Endothelial cell of umbilical vein (primary cell): ENCODE measurements at regions not wholly inside any gene's neighbourhood (a gene's known extent, or its start where the extent isn't known, plus 50 kb on each side); places are given as distances from the start of the nearest gene placed in this dataset.

Experiments
- BruUV-seq: library from RNA; stranded (reverse); fragments of 400-500 nt; replicated peaks from 2 replicates; lab custom pipeline; 2021; lab: Mats Ljungman, UMichigan
- CTCF ChIA-PET: fragments of 300-600, 350-600 bp; sonication (Branson Sonifier 250); formaldehyde crosslinking; loops from one replicate; lab custom pipeline; 2021; ENCODE audit warnings: antibody characterized with exemption, inconsistent platforms; lab: Charles Lee
- POLR2A ChIA-PET: fragments of 300-600, 350-600 bp; sonication (Branson Sonifier 250); formaldehyde crosslinking; loops from one replicate; lab custom pipeline; 2021; ENCODE audit warnings: antibody characterized with exemption, inconsistent platforms; lab: Charles Lee
- DNase-seq: peaks from one replicate; pipeline ENCODE4 v3.0.0-alpha.2; 2011; ENCODE audit warnings: low read depth, low spot score
- FAIRE-seq: peaks from 2 replicates; lab custom pipeline; 2011; peaks lifted over from hg19 to GRCh38; lab: Jason Lieb, UNC
- H2AFZ ChIP-seq: 2 replicates; pipeline ENCODE4 v1.6.0; 2012; ENCODE audit warnings: low read depth, low read length, control low read depth, inconsistent platforms
- H3K27ac ChIP-seq: 2 replicates; pipeline ENCODE4 v1.5.1; 2011; ENCODE audit warnings: low read depth, mild to moderate bottlenecking, control low read depth, low read length, moderate library complexity; ENCODE audit not compliant: insufficient read depth
- H3K27me3 ChIP-seq, 2 experiments: 2 replicates each; pipeline versions ENCODE4 v1.6.0 to v1.6.1; 2011; ENCODE audit warnings: low read length in 2 of 2, mixed read lengths in 1 of 2; ENCODE audit not compliant: control insufficient read depth in 2 of 2, insufficient read depth in 2 of 2
- H3K36me3 ChIP-seq, 2 experiments: 2 replicates in 1 of 2; 3 replicates in 1 of 2; pipeline ENCODE4 v1.5.1; 2011; ENCODE audit warnings: low read length in 2 of 2, mild to moderate bottlenecking in 1 of 2, moderate library complexity in 1 of 2; ENCODE audit not compliant: control insufficient read depth in 2 of 2, insufficient read depth in 2 of 2; ENCODE audit errors: extremely low read depth in 1 of 2
- H3K4me1 ChIP-seq: 3 replicates; pipeline ENCODE4 v1.5.1; 2011; ENCODE audit warnings: mild to moderate bottlenecking, low read length; ENCODE audit not compliant: control insufficient read depth, insufficient read depth; ENCODE audit errors: extremely low read depth
- H3K4me2 ChIP-seq: 2 replicates; pipeline ENCODE4 v1.6.1; 2011; ENCODE audit warnings: low read length, control low read depth, mixed read lengths; ENCODE audit not compliant: insufficient read depth
- H3K4me3 ChIP-seq, 3 experiments: fragments of 200-600 bp in 1 of 3; sonication (generic), shearing (Covaris generic) in 1 of 3; replicated peaks in 1 of 3; 2 replicates each; pipeline ENCODE4 v1.5.1; 2011 to 2016; ENCODE audit warnings: control low read depth in 3 of 3, low read length in 3 of 3, mild to moderate bottlenecking in 2 of 3, inconsistent platforms in 1 of 3, low read depth in 1 of 3, moderate library complexity in 1 of 3; ENCODE audit not compliant: insufficient read depth in 1 of 3
- H3K79me2 ChIP-seq: 2 replicates; pipeline ENCODE4 v1.6.0; 2012; ENCODE audit warnings: low read length, inconsistent platforms; ENCODE audit not compliant: control insufficient read depth, insufficient read depth
- H3K9ac ChIP-seq: replicated peaks from 2 replicates; pipeline ENCODE3; 2011; ENCODE audit warnings: low read length, control low read depth; ENCODE audit not compliant: insufficient read depth; ENCODE audit errors: extremely low read depth
- H3K9me1 ChIP-seq: replicated peaks from 3 replicates; pipeline ENCODE4 v1.6.0; 2011; ENCODE audit warnings: mild to moderate bottlenecking, low read length; ENCODE audit not compliant: control insufficient read depth, insufficient read depth; ENCODE audit errors: extremely low read depth
- H3K9me3 ChIP-seq: replicated peaks from 2 replicates; pipeline ENCODE4 v1.5.1; 2012; ENCODE audit warnings: low read length, inconsistent platforms; ENCODE audit not compliant: control insufficient read depth, insufficient read depth
- H4K20me1 ChIP-seq: replicated peaks from 2 replicates; pipeline ENCODE3; 2011; ENCODE audit warnings: mild to moderate bottlenecking, low read length; ENCODE audit not compliant: control insufficient read depth, insufficient read depth; ENCODE audit errors: extremely low read depth
- CTCF ChIP-seq, 2 donors: IDR thresholded peaks; 1 replicate in 1 of 2; 2 replicates in 1 of 2; pipeline ENCODE4 v1.5.1; 2011; ENCODE audit warnings: low read length in 2 of 2, mild to moderate bottlenecking in 2 of 2, moderate library complexity in 2 of 2, control low read depth in 1 of 2, inconsistent platforms in 1 of 2, low read depth in 1 of 2; ENCODE audit not compliant: insufficient read depth in 1 of 2; ENCODE audit errors: extremely low read depth in 1 of 2
- EZH2 ChIP-seq: IDR thresholded peaks from 2 replicates; pipeline ENCODE4 v1.6.1; 2012; ENCODE audit warnings: borderline replicate concordance, low read depth, mild to moderate bottlenecking, moderate library complexity, low read length, inconsistent platforms; ENCODE audit not compliant: severe bottlenecking
- FOS ChIP-seq: IDR thresholded peaks from 2 replicates; pipeline ENCODE4 v1.6.1; 2011; ENCODE audit warnings: mild to moderate bottlenecking, low read length, moderate library complexity, borderline replicate concordance; ENCODE audit not compliant: insufficient read depth
- GATA2 ChIP-seq: IDR thresholded peaks from 2 replicates; pipeline ENCODE4 v1.7.0; 2011; ENCODE audit warnings: low read depth, mild to moderate bottlenecking, moderate library complexity, mixed read lengths, low read length; ENCODE audit not compliant: insufficient read length, insufficient read depth
- JUN ChIP-seq: IDR thresholded peaks from 2 replicates; pipeline ENCODE4 v1.6.1; 2011; ENCODE audit warnings: borderline replicate concordance, low read depth; ENCODE audit not compliant: insufficient read length, insufficient read depth
- MYC ChIP-seq: IDR thresholded peaks from one replicate; pipeline ENCODE4 v1.6.1; 2011; ENCODE audit warnings: mild to moderate bottlenecking, low read depth, low read length
- POLR2A ChIP-seq: IDR thresholded peaks from 2 replicates; pipeline ENCODE4 v1.6.1; 2012; ENCODE audit warnings: low read depth, mild to moderate bottlenecking, control low read depth, low read length
- POLR2AphosphoS5 ChIP-seq: IDR thresholded peaks from 2 replicates; pipeline ENCODE4 v1.6.1; 2012; ENCODE audit warnings: low read depth, mild to moderate bottlenecking, control low read depth, low read length, moderate library complexity; ENCODE audit not compliant: insufficient read depth
- dilution Hi-C: fragments of 300-500 bp; cut with MboI; formaldehyde crosslinking; loops from one replicate; pipeline ENCODE4 v1.15.0; 2019; ENCODE audit warnings: low sequenced_read_pairs; ENCODE audit not compliant: extremely low pct_ligation_motif_present
- intact Hi-C: fragments of 100-400 bp; cut with micrococcal nuclease; formaldehyde crosslinking; loops from one replicate; pipeline ENCODE4 v1.10.0; 2022
- TF ChIP-seq, protein P1 (sequence below): IDR thresholded peaks from 2 replicates; pipeline ENCODE4 v1.6.1; 2011; ENCODE audit not compliant: insufficient read depth, insufficient read length

DNA sequence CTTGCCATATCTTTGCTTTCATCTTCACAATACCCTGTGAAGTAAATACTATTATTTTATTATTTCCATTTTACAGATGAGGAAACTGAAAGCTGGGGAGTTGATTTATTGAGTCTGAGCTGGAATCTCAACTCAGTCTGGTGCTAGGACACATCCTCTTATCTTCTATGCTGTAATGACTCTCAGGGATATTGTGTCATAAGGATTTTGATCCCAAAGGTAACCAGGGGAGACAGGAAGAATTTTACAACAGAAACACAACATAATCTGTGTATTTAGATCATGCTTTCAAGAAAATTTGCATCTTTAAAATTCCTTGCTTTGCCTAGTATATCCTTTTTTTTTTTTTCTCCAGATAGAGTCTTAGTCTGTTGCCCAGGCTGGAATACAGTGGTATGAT is 123.3 kb upstream of the BTG1 start:
- no peak overlapping the region for H3K27ac ChIP-seq
- dilution Hi-C loops: no loop called here
- POLR2A ChIA-PET: no interaction called here

DNA sequence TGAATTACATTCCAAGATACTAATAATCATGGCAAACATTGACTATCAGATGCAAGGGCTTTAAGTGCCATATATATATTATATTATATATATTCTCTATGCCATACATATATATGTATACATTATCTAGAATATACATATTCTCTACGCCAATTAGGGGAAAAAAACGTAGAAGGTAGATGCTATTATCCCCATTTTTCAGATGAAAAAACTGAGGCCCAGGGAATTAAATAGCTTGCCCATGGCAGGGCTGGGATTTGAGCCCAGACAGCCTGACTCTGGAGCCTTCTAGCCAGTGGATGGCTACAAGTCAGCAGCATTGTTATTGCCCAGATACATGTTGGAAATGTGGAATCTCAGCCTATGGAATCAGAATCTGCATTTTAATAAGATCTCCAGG is 116.0 kb upstream of the BTG1 start:
- FAIRE-seq (no peak), DNase-seq (no peak)
- no peak overlapping the region for H2AFZ ChIP-seq
- H3K4me3 ChIP-seq: no peak overlapping the region
- H3K36me3 ChIP-seq: no peaks in the 10 kb centered on the region
- no peaks in the 10 kb centered on the region for H3K27me3 ChIP-seq
- no peaks in the 10 kb centered on the region for H3K9me3 ChIP-seq
- no peaks in the 10 kb centered on the region for H3K79me2 ChIP-seq
- CTCF ChIA-PET: interaction anchor here (1.0 to 1.1 kb wide), 2 partner anchors 13 to 61 kb away, joined by 3 read pairs; no protein-coding TSS in a partner anchor
- TF ChIP-seq FOS (no peak), JUN (no peak), MYC (no peak), POLR2AphosphoS5 (no peak), POLR2A (no peak), GATA2 (no peak), CTCF (IDR thresholded peaks at IDR 0.05; ENCODE audit: extremely low read depth in 1 of 2, insufficient read depth in 1 of 2, low read depth in 1 of 2, low read length in 2 of 2) (no peak), EZH2 (no peak)
- TF ChIP-seq, protein P1, sequence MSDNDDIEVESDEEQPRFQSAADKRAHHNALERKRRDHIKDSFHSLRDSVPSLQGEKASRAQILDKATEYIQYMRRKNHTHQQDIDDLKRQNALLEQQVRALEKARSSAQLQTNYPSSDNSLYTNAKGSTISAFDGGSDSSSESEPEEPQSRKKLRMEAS: no peak
- no peaks in the 10 kb centered on the region for H4K20me1 ChIP-seq
- H3K27ac ChIP-seq: no peak overlapping the region
- intact Hi-C loops: no loop called here
- H3K9ac ChIP-seq: no peak overlapping the region
- POLR2A ChIA-PET: interaction anchor here (0.7 kb wide), 1 partner anchor 365 kb away, joined by 4 read pairs; no protein-coding TSS in a partner anchor
- dilution Hi-C loops: no loop called here
- no peaks in the 10 kb centered on the region for H3K9me1 ChIP-seq
- H3K4me2 ChIP-seq: no peak overlapping the region
- no TSS peak for BruUV-seq
- peaks cover 12% of the 10 kb centered on the region for H3K4me1 ChIP-seq

More for the DNA sequence above, 123.3 kb upstream of the BTG1 start:
- no TSS peak for BruUV-seq
- no peak for TF ChIP-seq MYC
- Histone ChIP-seq H4K20me1 (no peaks in the 10 kb centered on the region), H3K27me3 (no peaks in the 10 kb centered on the region), H3K79me2 (no peaks in the 10 kb centered on the region), H2AFZ (no peak overlapping the region), H3K4me2 (no peak overlapping the region), H3K9me1 (no peaks in the 10 kb centered on the region), H3K9ac (no peak overlapping the region), H3K9me3 (no peaks in the 10 kb centered on the region), H3K4me3 (no peak overlapping the region), H3K4me1 (no peaks in the 10 kb centered on the region), H3K36me3 (no peaks in the 10 kb centered on the region)
- CTCF ChIA-PET: no interaction called here
- FAIRE-seq: no peak
- intact Hi-C loops: no loop called here
- no peak for DNase-seq
